Aorta (tissue), 5 donors: ENCODE measurements at regions not wholly inside any gene's neighbourhood (a gene's known extent, or its start where the extent isn't known, plus 50 kb on each side); places are given as distances from the start of the nearest gene placed in this dataset.

Source experiments
- ATAC-seq: fragments of 200-7000 bp; cut with Tn5 transposase; one replicate; pipeline ENCODE4 v1.9.1; 2022; ENCODE audit warnings: moderate library complexity; ENCODE audit not compliant: low FRiP score
- DNase-seq, 2 donors: peaks; one replicate each; pipeline ENCODE4 v3.0.0-alpha.2; 2020
- H3K27ac ChIP-seq, 2 donors: one replicate each; pipeline ENCODE4 v1.5.1; 2013; ENCODE audit warnings: low read length in 2 of 2, mild to moderate bottlenecking in 2 of 2, moderate library complexity in 2 of 2, control low read depth in 1 of 2, inconsistent platforms in 1 of 2, low read depth in 1 of 2
- H3K27me3 ChIP-seq, 2 donors: one replicate each; pipeline ENCODE4 v1.6.1; 2013; ENCODE audit warnings: control low read depth in 1 of 2, low read length in 1 of 2, mild to moderate bottlenecking in 1 of 2, moderate library complexity in 1 of 2; ENCODE audit not compliant: insufficient read depth in 2 of 2, control insufficient read depth in 1 of 2
- H3K36me3 ChIP-seq, 2 donors: one replicate each; pipeline ENCODE4 v1.6.1; 2013; ENCODE audit warnings: control low read depth in 1 of 2, low read length in 1 of 2, mild to moderate bottlenecking in 1 of 2; ENCODE audit not compliant: insufficient read depth in 2 of 2, control insufficient read depth in 1 of 2
- H3K4me1 ChIP-seq, 2 donors: one replicate each; pipeline ENCODE4 v1.6.1; 2013; ENCODE audit warnings: low read length in 2 of 2, control low read depth in 1 of 2, mild to moderate bottlenecking in 1 of 2, moderate library complexity in 1 of 2; ENCODE audit not compliant: insufficient read depth in 2 of 2, control insufficient read depth in 1 of 2
- H3K4me3 ChIP-seq, 2 donors: one replicate each; pipeline ENCODE4 v1.5.1; 2013; ENCODE audit warnings: low read length in 2 of 2, control low read depth in 1 of 2, mild to moderate bottlenecking in 1 of 2
- H3K9me3 ChIP-seq: one replicate; pipeline ENCODE4 v1.6.1; 2013; ENCODE audit warnings: mild to moderate bottlenecking, low read length; ENCODE audit not compliant: control insufficient read depth
- WGBS, 2 donors: extraction: QIAGEN DNeasy Blood & Tissue Kit; methylation state at CpG; one replicate each; pipeline ENCODE4 v1.1.7; 2013; 5-methylcytosine and 5-hydroxymethylcytosine counted together
- intact Hi-C, 2 donors: fragments of 100-400 bp; cut with DNase I; formaldehyde crosslinking; loops; one replicate each; pipeline versions ENCODE4 v1.14.2 to v1.15.0; 2022
- donor health status: healthy with polysubstance abuse.
- donor health status: Bipolar disorder and iron deficiency.
- donor health status: DM: no; HTN: no; CAD: no.
- donor health status: DM: no; HTN: no; CAD: no.
- donor health status: DM: yes; HTN: yes; CAD: no.

GRCh38 chr19:28307487-28307886, 905.5 kb downstream of the UQCRFS1 start:
- no peak for ATAC-seq
- peaks cover 1% of the 10 kb centered on the region for H3K9me3 ChIP-seq
- DNase-seq = no peak
- no peak overlapping the region for H3K4me3 ChIP-seq
- no peaks in the 10 kb centered on the region for H3K4me1 ChIP-seq
- 60 to 66% methylated on average over 2 of the region's 2 CpGs for WGBS, 2 donors
- no peaks in the 10 kb centered on the region for H3K27me3 ChIP-seq
- H3K27ac ChIP-seq = no peak overlapping the region
- intact Hi-C loops = no loop called here
- no peaks in the 10 kb centered on the region for H3K36me3 ChIP-seq

- Histone ChIP-seq H3K36me3 (no peaks in the 10 kb centered on the region), H3K4me3 (no peak overlapping the region), H3K9me3 (peaks cover 1% of the 10 kb centered on the region), H3K27me3 (no peaks in the 10 kb centered on the region), H3K4me1 (no peaks in the 10 kb centered on the region), H3K27ac (no peak overlapping the region)
- WGBS, 2 donors = 58 to 84% methylated on average over 4 of the region's 4 CpGs
- intact Hi-C loops = no loop called here
- ATAC-seq (no peak), DNase-seq (no peak)
These were observed 907.4 kb downstream of the UQCRFS1 start for GRCh38 chr19:28305513-28305912.

GRCh38 chr19:28303502-28303901, 909.4 kb downstream of the UQCRFS1 start:
- ATAC-seq (no peak), DNase-seq (no peak)
- Histone ChIP-seq H3K36me3 (no peaks in the 10 kb centered on the region), H3K9me3 (no peaks in the 10 kb centered on the region), H3K27ac (no peak overlapping the region), H3K27me3 (no peaks in the 10 kb centered on the region), H3K4me1 (no peaks in the 10 kb centered on the region), H3K4me3 (no peak overlapping the region)
- 71 to 78% methylated on average over 7 of the region's 7 CpGs for WGBS, 2 donors
- intact Hi-C loops = loop anchor here in 1 of 2 donors (5.0 kb wide), 1 partner anchor 499 kb away; no protein-coding TSS in a partner anchor

GRCh38 chr19:28301961-28302360, 911.0 kb downstream of the UQCRFS1 start:
- WGBS, 2 donors = 33 to 73% methylated on average over 5 of the region's 5 CpGs
- no peaks in the 10 kb centered on the region for H3K4me1 ChIP-seq
- ATAC-seq (no peak), DNase-seq (no peak)
- intact Hi-C loops = loop anchor here in 1 of 2 donors (5.0 kb wide), 1 partner anchor 500 kb away; no protein-coding TSS in a partner anchor
- no peaks in the 10 kb centered on the region for H3K9me3 ChIP-seq
- H3K4me3 ChIP-seq = no peak overlapping the region
- no peaks in the 10 kb centered on the region for H3K27me3 ChIP-seq
- no peak overlapping the region for H3K27ac ChIP-seq
- no peaks in the 10 kb centered on the region for H3K36me3 ChIP-seq

GRCh38 chr19:28301463-28301862, 911.5 kb downstream of the UQCRFS1 start:
- intact Hi-C loops = loop anchor here in 1 of 2 donors (5.0 kb wide), 1 partner anchor 501 kb away; no protein-coding TSS in a partner anchor
- H3K4me1 ChIP-seq = no peaks in the 10 kb centered on the region

GRCh38 chr19:28299649-28300048, 913.3 kb downstream of the UQCRFS1 start:
- intact Hi-C loops = loop anchor here in 1 of 2 donors (5.0 kb wide), 1 partner anchor 503 kb away; no protein-coding TSS in a partner anchor
- H3K9me3 ChIP-seq = no peaks in the 10 kb centered on the region
- H3K27me3 ChIP-seq = no peaks in the 10 kb centered on the region
- no peak for ATAC-seq
- no peaks in the 10 kb centered on the region for H3K4me1 ChIP-seq
- DNase-seq = no peak
- H3K27ac ChIP-seq = no peak overlapping the region
- 60 to 62% methylated on average over 7 of the region's 7 CpGs for WGBS, 2 donors
- H3K36me3 ChIP-seq = no peaks in the 10 kb centered on the region
- no peak overlapping the region for H3K4me3 ChIP-seq

More at GRCh38 chr19:28301463-28301862, 911.5 kb downstream of the UQCRFS1 start:
- Histone ChIP-seq H3K27me3 (no peaks in the 10 kb centered on the region), H3K27ac (no peak overlapping the region), H3K9me3 (no peaks in the 10 kb centered on the region), H3K36me3 (no peaks in the 10 kb centered on the region), H3K4me3 (no peak overlapping the region)
- ATAC-seq = no peak
- no peak for DNase-seq

GRCh38 chr19:28297586-28298157, 915.3 kb downstream of the UQCRFS1 start:
- H3K4me1 ChIP-seq = no peaks in the 10 kb centered on the region
- intact Hi-C loops = no loop called here
- 46 to 49% methylated on average over 11 of the region's 11 CpGs for WGBS, 2 donors
- H3K27me3 ChIP-seq = no peaks in the 10 kb centered on the region
- no peaks in the 10 kb centered on the region for H3K36me3 ChIP-seq
- no peak for DNase-seq
- H3K4me3 ChIP-seq = no peak overlapping the region
- H3K9me3 ChIP-seq = no peaks in the 10 kb centered on the region
- H3K27ac ChIP-seq = no peak overlapping the region
- no peak for ATAC-seq

GRCh38 chr19:28297036-28297435, 915.9 kb downstream of the UQCRFS1 start:
- no peaks in the 10 kb centered on the region for H3K4me1 ChIP-seq
- H3K4me3 ChIP-seq = no peak overlapping the region
- H3K9me3 ChIP-seq = no peaks in the 10 kb centered on the region
- 58 to 59% methylated on average over 2 of the region's 2 CpGs for WGBS, 2 donors
- no peaks in the 10 kb centered on the region for H3K27me3 ChIP-seq
- H3K27ac ChIP-seq = no peak overlapping the region
- no peaks in the 10 kb centered on the region for H3K36me3 ChIP-seq
- ATAC-seq = no peak
- no peak for DNase-seq
- intact Hi-C loops = no loop called here

- H3K4me1 ChIP-seq = no peaks in the 10 kb centered on the region
- no peak for DNase-seq
- 83% methylated on average over 4 of the region's 4 CpGs for WGBS, 2 donors
These were observed 916.4 kb downstream of the UQCRFS1 start for GRCh38 chr19:28296506-28296905.

More at GRCh38 chr19:28296506-28296905, 916.4 kb downstream of the UQCRFS1 start:
- Histone ChIP-seq H3K36me3 (no peaks in the 10 kb centered on the region), H3K4me3 (no peak overlapping the region), H3K9me3 (no peaks in the 10 kb centered on the region), H3K27me3 (no peaks in the 10 kb centered on the region), H3K27ac (no peak overlapping the region)
- intact Hi-C loops = no loop called here
- no peak for ATAC-seq
